Stimulated activated CD4-positive, alpha-beta T cell treated with anti-CD3 and anti-CD28 coated beads, Interleukin-15, amount 100 ng/mL, for 1 hour (primary cell): ENCODE measurements at regions not wholly inside any gene's neighbourhood (a gene's known extent, or its start where the extent isn't known, plus 50 kb on each side); places are given as distances from the start of the nearest gene placed in this dataset.

Source experiments
- DNase-seq, 2 donors: peaks; one replicate each; pipeline ENCODE4 v3.0.0-alpha.2; 2020; ENCODE audit warnings: low read depth in 1 of 2, low spot score in 1 of 2

GRCh38 chr2:239639421-239640185, 238.8 kb upstream of the HDAC4 start:
- no peak for DNase-seq

DNA sequence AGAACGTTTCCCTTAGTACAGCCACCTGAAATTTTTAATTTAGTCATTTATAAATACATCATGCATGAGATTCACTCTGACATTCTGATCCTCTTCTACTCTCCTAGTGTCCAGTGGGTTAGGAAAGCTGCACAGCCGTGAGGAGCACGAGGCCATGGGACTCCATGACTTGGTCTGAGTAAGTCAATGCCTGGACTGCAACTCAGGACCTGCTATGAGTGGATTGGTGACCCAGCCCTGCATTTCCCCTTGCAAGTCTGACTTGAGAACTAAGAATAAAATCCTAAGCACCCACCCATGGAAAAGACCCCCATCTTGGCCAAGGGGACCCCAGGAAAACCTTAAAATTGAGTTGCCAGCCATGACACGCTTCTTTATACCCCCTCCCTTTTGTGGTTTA, 237.6 kb upstream of the HDAC4 start:
- no peak for DNase-seq

GRCh38 chr2:239636808-239637207, 236.0 kb upstream of the HDAC4 start:
- no peak for DNase-seq

- no peak for DNase-seq
Observed at GRCh38 chr2:239634769-239635168, 233.9 kb upstream of the HDAC4 start.

DNA sequence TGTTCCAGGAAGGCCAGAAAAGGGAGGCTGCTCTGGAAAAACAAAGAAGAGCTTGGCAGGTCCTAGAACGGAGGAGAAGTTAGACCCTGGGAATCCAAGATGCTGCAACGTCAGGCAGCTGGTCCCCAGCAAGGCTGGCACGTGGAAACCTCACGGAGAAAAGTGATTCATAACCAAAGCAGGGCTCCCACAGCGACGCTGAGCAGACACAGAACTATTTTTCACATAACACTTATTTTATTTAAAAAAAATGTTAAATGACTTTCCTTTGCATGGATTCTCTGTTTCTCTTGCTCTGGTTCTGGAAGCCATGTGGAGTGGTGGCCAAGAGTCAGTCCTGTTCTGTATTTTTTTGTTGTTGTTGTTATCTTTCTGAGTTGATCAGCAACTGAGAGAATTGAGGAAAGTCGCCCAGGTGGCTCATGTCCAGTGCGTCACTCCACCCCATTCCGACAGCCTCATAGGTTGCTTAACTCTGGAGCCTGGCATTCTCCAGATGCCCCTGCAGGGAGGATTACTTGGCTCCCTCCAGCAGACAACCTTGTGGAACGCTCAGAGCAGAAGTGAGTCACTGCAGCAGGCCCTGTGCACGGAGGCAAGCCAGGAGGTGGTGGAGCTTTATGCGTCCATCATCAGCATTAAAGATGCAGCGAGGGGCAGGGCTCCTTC, 229.9 kb upstream of the HDAC4 start:
- DNase-seq: no peak

DNA sequence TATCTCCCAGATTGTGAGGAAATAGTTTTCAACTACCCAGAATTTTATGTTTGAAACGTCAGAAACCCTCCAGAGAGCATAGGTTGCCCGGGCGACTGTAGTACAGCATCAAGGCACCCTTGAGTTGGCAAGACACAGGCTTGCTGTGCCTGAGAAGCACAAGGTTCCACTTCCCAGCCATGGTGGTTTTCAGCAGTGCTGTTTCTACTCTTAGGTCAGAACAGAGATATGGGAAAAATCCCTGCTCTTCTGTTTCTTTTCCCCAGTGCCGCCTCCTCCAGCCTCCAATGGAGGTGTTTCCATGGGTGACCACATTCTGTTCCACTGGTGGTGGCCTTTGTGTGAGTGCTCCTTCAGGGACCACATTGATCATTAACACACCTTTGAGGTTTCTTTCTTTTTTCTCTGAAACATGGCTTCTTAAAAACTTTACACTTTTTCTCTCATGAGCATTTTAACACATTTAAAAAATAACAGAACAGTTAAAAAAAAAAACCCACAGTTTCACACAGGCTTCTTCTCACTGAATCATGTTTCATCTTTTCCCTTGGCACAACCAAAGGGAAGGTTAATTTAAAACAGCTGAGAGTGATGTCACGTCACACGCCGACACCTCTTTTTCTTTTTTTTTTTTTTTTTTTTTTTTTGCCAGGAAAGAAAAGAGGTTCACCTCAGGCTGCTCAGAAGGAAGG, 229.3 kb upstream of the HDAC4 start:
- DNase-seq: no peak

- DNase-seq: no peak
Observed at GRCh38 chr2:239626961-239627592, 226.3 kb upstream of the HDAC4 start.

- DNase-seq: no peak
Observed at GRCh38 chr2:239625971-239626734, 225.3 kb upstream of the HDAC4 start.

- no peak for DNase-seq
Observed at GRCh38 chr2:239625156-239625845, 224.5 kb upstream of the HDAC4 start.

DNA sequence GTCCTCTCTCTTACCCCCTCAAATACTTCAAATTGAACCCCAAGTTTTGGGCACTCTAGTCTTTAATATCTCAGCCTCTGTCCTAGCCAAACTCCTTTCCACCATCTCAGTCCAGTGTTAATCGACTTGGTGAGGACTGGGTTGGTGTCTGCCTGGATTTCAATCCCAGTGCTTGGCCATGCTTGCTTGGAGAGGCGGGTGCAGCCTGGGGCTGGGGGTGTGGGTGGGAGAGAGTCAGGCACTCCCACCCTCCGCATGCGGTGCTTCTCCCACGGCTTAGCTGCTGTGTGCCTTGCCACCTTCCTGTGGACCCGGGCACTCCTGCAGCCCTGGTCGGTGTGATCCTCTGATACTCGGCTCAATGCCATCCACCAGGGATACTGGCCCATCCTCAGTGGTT, 220.8 kb upstream of the HDAC4 start:
- DNase-seq: no peak

- no peak for DNase-seq
Observed at GRCh38 chr2:239619369-239619768, 218.5 kb upstream of the HDAC4 start.

DNA sequence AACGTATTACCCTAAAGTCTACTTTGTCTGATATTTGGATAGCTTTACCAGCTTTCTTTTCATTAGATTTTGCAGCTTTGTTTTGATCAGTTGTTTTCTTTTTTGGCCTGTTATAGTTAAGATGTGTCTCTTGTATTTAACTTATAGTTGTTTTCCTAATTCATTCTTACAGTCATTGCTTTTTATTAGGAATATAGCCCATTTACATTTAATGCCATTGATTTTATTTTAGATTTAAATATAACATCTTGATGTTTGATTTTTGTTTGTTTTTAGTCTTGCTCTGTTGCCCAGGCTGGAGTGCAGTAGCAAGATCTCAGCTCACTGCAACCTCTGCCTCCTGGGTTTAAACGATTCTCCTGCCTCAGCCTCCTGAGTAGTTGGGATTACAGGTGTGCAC, 215.9 kb upstream of the HDAC4 start:
- DNase-seq: no peak

- DNase-seq: no peak
Observed at GRCh38 chr2:239612133-239612532, 211.3 kb upstream of the HDAC4 start.

DNA sequence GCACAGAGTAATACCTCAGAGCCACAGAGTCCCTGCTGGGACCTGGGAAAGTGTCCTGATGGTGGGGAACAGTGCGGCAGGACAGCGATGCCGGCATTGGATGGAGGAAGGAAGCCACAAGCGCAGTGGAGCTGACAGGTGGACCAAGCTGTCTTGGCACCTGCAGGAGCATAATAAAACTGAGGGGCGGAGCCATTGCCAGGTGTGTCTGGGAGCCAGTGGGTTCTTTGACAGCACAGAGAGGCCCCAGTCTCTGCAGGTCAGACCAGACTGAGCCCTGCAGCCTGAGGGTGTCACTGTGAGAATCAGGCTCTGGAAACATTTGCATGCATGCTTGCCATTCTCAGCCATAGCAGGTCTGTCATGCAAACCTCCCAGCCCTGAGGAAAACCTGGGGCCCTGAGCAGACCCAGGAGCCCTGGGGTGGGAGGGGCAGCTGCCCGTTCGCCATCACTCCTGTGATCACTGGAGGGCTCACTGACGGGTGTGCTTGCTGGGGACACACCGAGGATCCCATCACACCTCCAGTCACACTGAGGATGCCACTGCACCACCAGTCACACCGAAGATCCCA, 210.5 kb upstream of the HDAC4 start:
- no peak for DNase-seq

- no peak for DNase-seq
Observed at GRCh38 chr2:239610457-239611221, 209.8 kb upstream of the HDAC4 start.

DNA sequence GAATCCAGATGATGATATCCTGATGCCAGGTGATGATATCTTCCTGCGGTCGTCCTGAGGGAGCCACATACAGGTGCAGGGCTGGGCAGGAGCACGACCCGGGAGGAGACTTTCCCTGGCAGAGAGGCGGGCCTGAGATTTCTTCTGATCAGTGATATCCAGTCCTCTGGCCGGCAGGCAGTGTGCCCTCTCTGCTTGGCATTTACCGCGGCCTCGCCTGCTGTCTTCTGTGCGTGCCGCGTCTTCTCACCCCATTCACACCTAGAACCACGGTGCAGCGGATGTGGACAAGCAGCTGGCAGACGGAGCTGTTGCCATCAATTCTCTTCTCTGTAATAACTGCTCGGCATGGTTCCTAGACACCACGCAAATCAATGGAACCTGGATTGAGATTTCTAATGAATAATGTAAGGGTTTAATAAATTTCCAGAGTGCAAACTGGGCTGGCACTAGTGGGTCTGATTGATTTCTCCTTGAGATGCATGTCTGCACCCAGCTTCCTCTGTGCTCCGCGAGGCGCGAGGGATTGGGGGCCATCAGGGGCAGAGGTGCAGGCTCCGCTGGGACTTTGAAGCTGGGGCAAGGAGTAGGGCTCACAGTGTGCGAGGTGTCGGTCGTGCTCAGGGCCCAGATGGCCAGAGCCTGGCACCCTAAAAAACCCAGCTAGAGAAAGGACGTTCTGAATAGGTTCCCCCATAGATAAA, 208.9 kb upstream of the HDAC4 start:
- no peak for DNase-seq

GRCh38 chr2:239609162-239609561, 208.3 kb upstream of the HDAC4 start:
- DNase-seq: no peak

GRCh38 chr2:239608723-239609122, 207.9 kb upstream of the HDAC4 start:
- DNase-seq: no peak

DNA sequence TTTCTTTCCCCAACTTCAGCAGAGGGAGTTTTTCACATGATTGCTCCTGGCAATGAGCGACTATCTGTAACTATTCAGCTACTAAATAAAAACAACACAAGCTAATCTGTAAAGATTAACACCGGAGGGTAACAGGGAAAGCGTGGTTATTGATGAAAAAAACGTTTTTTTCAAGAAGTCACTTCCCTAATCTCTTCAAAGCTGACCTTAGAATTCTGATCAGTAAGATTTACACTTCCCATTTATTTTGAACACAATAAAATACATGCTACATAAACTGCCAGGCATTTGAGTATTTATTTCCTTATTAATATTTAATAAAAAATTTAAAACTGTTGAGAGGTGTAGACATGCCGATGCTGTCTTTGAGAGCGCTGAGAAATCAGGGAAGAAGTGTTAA, 207.4 kb upstream of the HDAC4 start:
- no peak for DNase-seq
